Cardiac muscle cell (in vitro differentiated cells and primary cell): ENCODE measurements at regions not wholly inside any gene's neighbourhood (a gene's known extent, or its start where the extent isn't known, plus 50 kb on each side); places are given as distances from the start of the nearest gene placed in this dataset.
"Not testable (repeated sequence)": the region's sequence is repeated elsewhere in the genome, so short reads cannot be mapped to it uniquely, and the experiment has no call there.

Experiments
- DNase-seq, 2 donors: peaks; one replicate each; pipeline versions ENCODE4 v3.0.0 to v3.0.0-alpha.2; 2010 to 2017; ENCODE audit warnings: low read depth in 1 of 2, low spot score in 1 of 2
- H3K27ac ChIP-seq: fragments of 200-600 bp; sonication (generic); 2 replicates; pipeline ENCODE4 v1.5.1; 2016
- H3K27me3 ChIP-seq: fragments of 200-600 bp; sonication (generic); 2 replicates; pipeline ENCODE4 v1.6.0; 2016; ENCODE audit warnings: control low read depth
- H3K36me3 ChIP-seq: fragments of 200-600 bp; sonication (generic); 2 replicates; pipeline ENCODE4 v1.5.1; 2016; ENCODE audit warnings: control low read depth
- H3K4me1 ChIP-seq: fragments of 200-600 bp; sonication (generic); 2 replicates; pipeline ENCODE4 v1.8.1; 2017; ENCODE audit warnings: low read depth, mild to moderate bottlenecking, mixed run types
- H3K4me3 ChIP-seq: fragments of 200-600 bp; sonication (generic); 2 replicates; pipeline ENCODE4 v1.5.1; 2016; ENCODE audit warnings: mild to moderate bottlenecking
- H3K9me3 ChIP-seq: fragments of 200-600 bp; sonication (generic); 2 replicates; pipeline ENCODE4 v1.5.1; 2017; ENCODE audit warnings: low read depth, mild to moderate bottlenecking, control low read depth
- TF ChIP-seq, protein P1 (sequence below): IDR thresholded peaks from 2 replicates; pipeline ENCODE4 v1.5.1; 2012; ENCODE audit warnings: low read depth, mild to moderate bottlenecking, low read length

GRCh38 chrX:125205918-125206665 lies 113.6 kb upstream of the TEX13C start:
- Histone ChIP-seq H3K9me3 (no peaks in the 10 kb centered on the region), H3K27ac (peak overlapping the region; percentile 46), H3K4me3 (peak overlapping the region; percentile 35), H3K27me3 (peaks cover 28% of the 10 kb centered on the region), H3K4me1 (no peaks in the 10 kb centered on the region), H3K36me3 (no peaks in the 10 kb centered on the region)
- peak in 1 of 2 donors; percentile 54 for DNase-seq
- TF ChIP-seq, protein P1, sequence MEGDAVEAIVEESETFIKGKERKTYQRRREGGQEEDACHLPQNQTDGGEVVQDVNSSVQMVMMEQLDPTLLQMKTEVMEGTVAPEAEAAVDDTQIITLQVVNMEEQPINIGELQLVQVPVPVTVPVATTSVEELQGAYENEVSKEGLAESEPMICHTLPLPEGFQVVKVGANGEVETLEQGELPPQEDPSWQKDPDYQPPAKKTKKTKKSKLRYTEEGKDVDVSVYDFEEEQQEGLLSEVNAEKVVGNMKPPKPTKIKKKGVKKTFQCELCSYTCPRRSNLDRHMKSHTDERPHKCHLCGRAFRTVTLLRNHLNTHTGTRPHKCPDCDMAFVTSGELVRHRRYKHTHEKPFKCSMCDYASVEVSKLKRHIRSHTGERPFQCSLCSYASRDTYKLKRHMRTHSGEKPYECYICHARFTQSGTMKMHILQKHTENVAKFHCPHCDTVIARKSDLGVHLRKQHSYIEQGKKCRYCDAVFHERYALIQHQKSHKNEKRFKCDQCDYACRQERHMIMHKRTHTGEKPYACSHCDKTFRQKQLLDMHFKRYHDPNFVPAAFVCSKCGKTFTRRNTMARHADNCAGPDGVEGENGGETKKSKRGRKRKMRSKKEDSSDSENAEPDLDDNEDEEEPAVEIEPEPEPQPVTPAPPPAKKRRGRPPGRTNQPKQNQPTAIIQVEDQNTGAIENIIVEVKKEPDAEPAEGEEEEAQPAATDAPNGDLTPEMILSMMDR, result no peak

GRCh38 chrX:125210146-125210545 lies 109.5 kb upstream of the TEX13C start:
- H3K27me3 ChIP-seq, result no peaks in the 10 kb centered on the region
- no peaks in the 10 kb centered on the region for H3K9me3 ChIP-seq

GRCh38 chrX:125219852-125220251 lies 99.8 kb upstream of the TEX13C start:
- Histone ChIP-seq H3K27ac (no peak overlapping the region), H3K27me3 (no peaks in the 10 kb centered on the region), H3K9me3 (no peaks in the 10 kb centered on the region), H3K36me3 (no peaks in the 10 kb centered on the region), H3K4me3 (no peak overlapping the region), H3K4me1 (no peaks in the 10 kb centered on the region)
- no peak for DNase-seq
- TF ChIP-seq, protein P1, result no peak

More at GRCh38 chrX:125210146-125210545, 109.5 kb upstream of the TEX13C start:
- Histone ChIP-seq H3K4me3 (no peak overlapping the region), H3K4me1 (no peaks in the 10 kb centered on the region), H3K27ac (no peak overlapping the region), H3K36me3 (no peaks in the 10 kb centered on the region)
- TF ChIP-seq, protein P1, result no peak
- DNase-seq, result no peak

DNA sequence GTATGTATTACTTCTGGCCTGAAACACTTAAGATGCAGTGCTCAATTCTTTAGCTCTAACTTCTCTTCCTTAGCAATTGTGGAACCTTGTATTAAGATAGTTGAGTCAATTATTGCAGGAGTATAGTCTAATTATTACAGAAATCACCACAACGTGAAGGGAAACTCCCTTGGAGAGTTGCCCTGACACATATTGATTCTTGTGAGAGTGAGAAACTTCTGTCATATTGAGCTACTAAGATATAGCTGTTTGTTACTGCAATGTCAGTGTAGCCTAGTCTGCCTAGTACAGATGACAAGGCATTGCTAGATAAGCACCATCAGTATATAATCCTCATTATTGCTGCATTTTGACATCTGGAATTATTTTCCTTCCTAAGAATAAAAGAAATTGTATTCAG lies 82.7 kb upstream of the TEX13C start:
- no peaks in the 10 kb centered on the region for H3K36me3 ChIP-seq
- no peaks in the 10 kb centered on the region for H3K4me1 ChIP-seq
- DNase-seq, result no peak
- H3K9me3 ChIP-seq, result no peaks in the 10 kb centered on the region
- H3K27me3 ChIP-seq, result no peaks in the 10 kb centered on the region
- H3K4me3 ChIP-seq, result no peak overlapping the region
- no peak overlapping the region for H3K27ac ChIP-seq
- TF ChIP-seq, protein P1, result no peak

DNA sequence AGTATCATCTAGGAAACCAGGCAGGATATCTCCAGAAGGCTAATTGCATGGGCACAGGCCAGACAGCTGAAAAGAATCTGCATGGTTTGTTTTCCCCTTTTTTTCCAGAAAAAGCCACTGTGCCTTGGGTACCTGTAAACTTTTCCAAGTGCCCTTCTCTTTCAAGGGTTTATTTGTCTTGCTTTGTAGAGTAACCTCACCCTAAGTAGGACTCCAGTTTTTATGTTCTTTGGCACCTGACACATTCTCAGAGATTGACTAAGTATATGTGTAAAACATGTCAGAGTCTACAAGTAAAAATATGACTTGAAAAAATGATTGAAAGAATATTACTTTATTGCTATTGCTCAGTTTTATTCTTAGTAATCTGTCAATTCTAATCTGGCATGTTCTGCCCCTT lies 70.7 kb upstream of the TEX13C start:
- no peak for DNase-seq
- Histone ChIP-seq H3K9me3 (peaks cover 5% of the 10 kb centered on the region), H3K4me3 (no peak overlapping the region), H3K27ac (no peak overlapping the region), H3K36me3 (no peaks in the 10 kb centered on the region), H3K4me1 (no peaks in the 10 kb centered on the region), H3K27me3 (no peaks in the 10 kb centered on the region)
- TF ChIP-seq, protein P1, result no peak

DNA sequence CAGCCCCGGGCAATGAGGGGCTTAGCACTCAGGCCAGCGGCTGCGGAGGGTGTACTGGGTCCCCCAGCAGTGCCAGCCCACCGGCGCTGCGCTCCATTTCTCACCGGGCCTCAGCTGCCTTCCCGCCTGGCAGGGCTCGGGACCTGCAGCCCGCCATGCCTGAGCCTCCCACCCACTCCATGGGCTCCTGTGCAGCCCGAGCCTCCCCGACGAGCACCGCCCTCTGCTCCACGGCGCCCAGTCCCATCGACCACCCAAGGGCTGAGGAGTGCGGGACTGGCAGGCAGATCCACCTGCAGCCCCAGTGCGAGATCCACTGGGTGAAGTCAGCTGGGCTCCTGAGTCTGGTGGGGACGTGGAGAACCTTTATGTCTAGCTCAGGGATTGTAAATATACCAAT lies 63.9 kb upstream of the TEX13C start:
- H3K4me1 ChIP-seq, H3K27me3 ChIP-seq, H3K27ac ChIP-seq, DNase-seq, H3K4me3 ChIP-seq, H3K9me3 ChIP-seq, H3K36me3 ChIP-seq: not testable (repeated sequence)
